Fibroblast of lung (primary cell): ENCODE measurements at regions not wholly inside any gene's neighbourhood (a gene's known extent, or its start where the extent isn't known, plus 50 kb on each side); places are given as distances from the start of the nearest gene placed in this dataset.

ENCODE experiments used
- DNase-seq, 2 donors: peaks; one replicate each; pipeline versions ENCODE4 v3.0.0 to v3.0.0-alpha.2; 2010; ENCODE audit warnings: low read depth in 2 of 2
- H2AFZ ChIP-seq: 2 replicates; pipeline ENCODE4 v1.5.1; 2012; ENCODE audit warnings: low read length, control low read depth, inconsistent platforms
- H3K27ac ChIP-seq: 2 replicates; pipeline ENCODE4 v1.5.1; 2011; ENCODE audit warnings: low read length, control low read depth; ENCODE audit not compliant: insufficient read depth
- H3K27me3 ChIP-seq: 2 replicates; pipeline ENCODE4 v1.5.1; 2011; ENCODE audit warnings: mild to moderate bottlenecking, low read length; ENCODE audit not compliant: control insufficient read depth, insufficient read depth
- H3K36me3 ChIP-seq: 2 replicates; pipeline ENCODE4 v1.5.1; 2011; ENCODE audit warnings: low read length; ENCODE audit not compliant: control insufficient read depth, insufficient read depth
- H3K4me1 ChIP-seq: 2 replicates; pipeline ENCODE4 v1.5.1; 2011; ENCODE audit warnings: low read length; ENCODE audit not compliant: control insufficient read depth, insufficient read depth; ENCODE audit errors: extremely low read depth
- H3K4me2 ChIP-seq: 2 replicates; pipeline ENCODE4 v1.5.1; 2011; ENCODE audit warnings: low read length, control low read depth; ENCODE audit not compliant: insufficient read depth; ENCODE audit errors: extremely low read depth
- H3K4me3 ChIP-seq, 4 experiments: fragments of 200-600 bp in 1 of 4; sonication (generic) in 1 of 4; replicated peaks in 1 of 4; 2 replicates each; pipeline ENCODE4 v1.5.1; 2011 to 2016; ENCODE audit warnings: low read length in 4 of 4, low read depth in 3 of 4, mild to moderate bottlenecking in 3 of 4, control low read depth in 2 of 4, inconsistent platforms in 1 of 4, mixed read lengths in 1 of 4; ENCODE audit not compliant: insufficient read depth in 1 of 4; ENCODE audit errors: control extremely low read depth in 1 of 4
- H3K79me2 ChIP-seq: 2 replicates; pipeline ENCODE4 v1.5.1; 2012; ENCODE audit warnings: mild to moderate bottlenecking, low read length, inconsistent platforms; ENCODE audit not compliant: control insufficient read depth, insufficient read depth
- H3K9ac ChIP-seq: 2 replicates; pipeline ENCODE4 v1.5.1; 2011; ENCODE audit warnings: mild to moderate bottlenecking, low read length, control low read depth; ENCODE audit not compliant: insufficient read depth
- H3K9me3 ChIP-seq: 2 replicates; pipeline ENCODE4 v1.5.1; 2012; ENCODE audit warnings: low read depth, low read length; ENCODE audit not compliant: control insufficient read depth, insufficient read depth
- H4K20me1 ChIP-seq: 2 replicates; pipeline ENCODE4 v1.5.1; 2011; ENCODE audit warnings: low read length; ENCODE audit not compliant: control insufficient read depth, insufficient read depth; ENCODE audit errors: extremely low read depth
- EZH2 ChIP-seq: IDR thresholded peaks from 2 replicates; pipeline ENCODE4 v1.5.1; 2012; ENCODE audit warnings: low read length, control low read depth, mild to moderate bottlenecking; ENCODE audit errors: missing control alignments
- TF ChIP-seq, protein P1 (sequence below), 2 donors: IDR thresholded peaks in 1 of 2; conservative IDR thresholded peaks in 1 of 2; 1 replicate in 1 of 2; 2 replicates in 1 of 2; pipeline ENCODE4 v1.5.1; 2011 to 2012; ENCODE audit warnings: low read length in 2 of 2, control low read depth in 1 of 2, inconsistent platforms in 1 of 2, low read depth in 1 of 2, mild to moderate bottlenecking in 1 of 2

DNA sequence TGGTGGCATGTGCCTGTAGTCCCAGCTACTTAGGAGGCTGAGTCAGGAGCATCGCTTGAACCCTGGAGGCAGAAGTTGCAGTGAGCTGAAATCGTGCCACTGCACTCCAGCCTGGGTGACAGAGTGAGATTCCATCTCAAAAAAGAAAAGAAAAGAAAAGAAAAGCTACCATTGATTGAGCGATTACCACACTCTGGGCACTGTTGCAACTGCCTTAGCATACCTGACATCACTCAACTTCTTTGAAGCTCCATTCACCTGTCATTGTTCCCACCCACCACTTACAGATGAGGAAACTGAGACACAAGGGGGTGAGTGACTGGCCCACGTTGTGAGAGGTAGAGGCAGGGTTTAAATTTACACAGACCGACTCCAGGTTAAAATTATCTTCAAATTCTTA lies 442.1 kb upstream of the SULF2 start:
- Histone ChIP-seq H3K9me3 (no peaks in the 10 kb centered on the region), H3K79me2 (no peaks in the 10 kb centered on the region), H4K20me1 (no peaks in the 10 kb centered on the region), H2AFZ (no peak overlapping the region), H3K27ac (no peak overlapping the region), H3K4me1 (no peaks in the 10 kb centered on the region), H3K4me2 (no peak overlapping the region), H3K27me3 (no peaks in the 10 kb centered on the region), H3K36me3 (no peaks in the 10 kb centered on the region), H3K4me3 (no peak overlapping the region), H3K9ac (no peak overlapping the region)
- no peak for DNase-seq
- no peak for TF ChIP-seq EZH2
- TF ChIP-seq, protein P1, sequence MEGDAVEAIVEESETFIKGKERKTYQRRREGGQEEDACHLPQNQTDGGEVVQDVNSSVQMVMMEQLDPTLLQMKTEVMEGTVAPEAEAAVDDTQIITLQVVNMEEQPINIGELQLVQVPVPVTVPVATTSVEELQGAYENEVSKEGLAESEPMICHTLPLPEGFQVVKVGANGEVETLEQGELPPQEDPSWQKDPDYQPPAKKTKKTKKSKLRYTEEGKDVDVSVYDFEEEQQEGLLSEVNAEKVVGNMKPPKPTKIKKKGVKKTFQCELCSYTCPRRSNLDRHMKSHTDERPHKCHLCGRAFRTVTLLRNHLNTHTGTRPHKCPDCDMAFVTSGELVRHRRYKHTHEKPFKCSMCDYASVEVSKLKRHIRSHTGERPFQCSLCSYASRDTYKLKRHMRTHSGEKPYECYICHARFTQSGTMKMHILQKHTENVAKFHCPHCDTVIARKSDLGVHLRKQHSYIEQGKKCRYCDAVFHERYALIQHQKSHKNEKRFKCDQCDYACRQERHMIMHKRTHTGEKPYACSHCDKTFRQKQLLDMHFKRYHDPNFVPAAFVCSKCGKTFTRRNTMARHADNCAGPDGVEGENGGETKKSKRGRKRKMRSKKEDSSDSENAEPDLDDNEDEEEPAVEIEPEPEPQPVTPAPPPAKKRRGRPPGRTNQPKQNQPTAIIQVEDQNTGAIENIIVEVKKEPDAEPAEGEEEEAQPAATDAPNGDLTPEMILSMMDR (conservative IDR thresholded peaks at IDR 0.05 in 1 of 2, IDR thresholded peaks at IDR 0.05 in 1 of 2; ENCODE audit: low read depth in 1 of 2, low read length in 2 of 2): no peak

DNA sequence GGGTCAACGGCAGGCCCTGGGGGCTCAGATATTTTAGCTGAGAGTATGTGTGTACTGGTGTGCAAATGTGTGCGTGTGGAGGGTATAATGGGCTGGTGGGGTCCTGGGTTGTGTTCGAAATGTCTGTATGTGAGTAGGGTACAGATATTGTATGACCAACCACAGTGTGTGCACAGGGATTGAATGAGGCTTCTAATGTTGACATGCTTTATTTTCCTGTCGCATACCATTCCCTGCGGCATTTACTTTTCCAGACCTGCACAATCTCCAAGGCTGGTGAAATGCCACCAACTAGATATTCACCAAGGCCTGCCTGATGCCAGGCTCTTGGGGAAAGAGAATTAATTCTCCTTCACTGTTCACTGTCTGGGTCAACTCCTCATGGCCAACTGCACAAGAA lies 441.4 kb upstream of the SULF2 start:
- H2AFZ ChIP-seq: no peak overlapping the region
- no peaks in the 10 kb centered on the region for H3K79me2 ChIP-seq
- no peaks in the 10 kb centered on the region for H3K27me3 ChIP-seq
- H3K4me3 ChIP-seq: no peak overlapping the region
- H3K27ac ChIP-seq: no peak overlapping the region
- no peaks in the 10 kb centered on the region for H3K36me3 ChIP-seq
- DNase-seq: no peak
- no peak overlapping the region for H3K9ac ChIP-seq
- H3K9me3 ChIP-seq: no peaks in the 10 kb centered on the region
- no peaks in the 10 kb centered on the region for H4K20me1 ChIP-seq
- no peak overlapping the region for H3K4me2 ChIP-seq
- no peaks in the 10 kb centered on the region for H3K4me1 ChIP-seq
- TF ChIP-seq, protein P1 (conservative IDR thresholded peaks at IDR 0.05 in 1 of 2, IDR thresholded peaks at IDR 0.05 in 1 of 2; ENCODE audit: low read depth in 1 of 2, low read length in 2 of 2): no peak
- no peak for TF ChIP-seq EZH2

- H3K36me3 ChIP-seq: no peaks in the 10 kb centered on the region
- H3K4me2 ChIP-seq: no peak overlapping the region
- no peaks in the 10 kb centered on the region for H3K79me2 ChIP-seq
- H2AFZ ChIP-seq: no peak overlapping the region
- no peak overlapping the region for H3K4me3 ChIP-seq
- no peaks in the 10 kb centered on the region for H3K4me1 ChIP-seq
- no peak overlapping the region for H3K9ac ChIP-seq
- peak in 1 of 2 donors; percentile 8 for DNase-seq
- H3K27me3 ChIP-seq: no peaks in the 10 kb centered on the region
- TF ChIP-seq EZH2: no peak
- TF ChIP-seq, protein P1 (conservative IDR thresholded peaks at IDR 0.05 in 1 of 2, IDR thresholded peaks at IDR 0.05 in 1 of 2; ENCODE audit: low read depth in 1 of 2, low read length in 2 of 2): no peak
- H3K27ac ChIP-seq: no peak overlapping the region
- no peaks in the 10 kb centered on the region for H4K20me1 ChIP-seq
- no peaks in the 10 kb centered on the region for H3K9me3 ChIP-seq
Measured at GRCh38 chr20:48224533-48225050, 439.3 kb upstream of the SULF2 start.
